ENCODE measurements at regions not wholly inside any gene's neighbourhood (a gene's known extent, or its start where the extent isn't known, plus 50 kb on each side); places are given as distances from the start of the nearest gene placed in this dataset.

GRCh38 chr14:34926552-34926951 lies 51.4 kb upstream of the BAZ1A start:
- H3K79me2 ChIP-seq (ENCODE audit: insufficient read depth, low read length): no peaks in the 10 kb centered on the region
- Mint-ChIP-seq H3K36me3 (no peaks in the 10 kb centered on the region), H3K9me3 (peaks cover 0 to 2% (median 0%) of the 10 kb centered on the region in 7 donors), H3K4me1 (peaks cover 18% of the 10 kb centered on the region), H3K27ac (no peak overlapping the region), H3K27me3 (ENCODE audit: low read depth in 3 of 3) (no peaks in the 10 kb centered on the region), H3K4me3 (no peak overlapping the region)
- H2AFZ ChIP-seq (ENCODE audit: insufficient read depth, low read depth, low read length, poor library complexity, severe bottlenecking): no peak overlapping the region
- H3K9me3 ChIP-seq (replicated peaks in 1 of 2; ENCODE audit: control insufficient read depth in 1 of 2, insufficient read depth in 1 of 2, low read length in 2 of 2): no peaks in the 10 kb centered on the region
- intact Hi-C loops (cut with micrococcal nuclease): no loop called here
- no peak overlapping the region for H3K27ac ChIP-seq (ENCODE audit: low read depth in 1 of 2, low read length in 2 of 2)
- DNase-seq: no peak
- H4K20me1 ChIP-seq (ENCODE audit: insufficient read depth, low read length): no peaks in the 10 kb centered on the region
- H3K36me3 ChIP-seq (replicated peaks in 1 of 2; ENCODE audit: control insufficient read depth in 1 of 2, insufficient read depth in 2 of 2, low read length in 2 of 2): no peaks in the 10 kb centered on the region
- peaks cover 11 to 17% of the 10 kb centered on the region in 2 donors for H3K4me1 ChIP-seq (ENCODE audit: control insufficient read depth in 1 of 2, insufficient read depth in 2 of 2, low read length in 2 of 2)
- TF ChIP-seq CTCF (IDR thresholded peaks at IDR 0.05): no peak
- H3K9ac ChIP-seq (ENCODE audit: insufficient read depth, low read length, poor library complexity, severe bottlenecking): no peak overlapping the region
- no CpG with 5 or more reads among the region's 1 CpG for WGBS (ENCODE audit: insufficient coverage)
- H3K27me3 ChIP-seq (ENCODE audit: control insufficient read depth in 2 of 2, insufficient read depth in 2 of 2, low read length in 2 of 2): no peaks in the 10 kb centered on the region
- H3K4me3 ChIP-seq (replicated peaks in 1 of 3; ENCODE audit: low read depth in 2 of 3, low read length in 3 of 3): no peak overlapping the region
- H3K4me2 ChIP-seq (replicated peaks; ENCODE audit: extremely low read depth, low read length, poor library complexity, severe bottlenecking): no peak overlapping the region

Data from CD14-positive monocyte (primary cell).